ENCODE measurements at regions not wholly inside any gene's neighbourhood (a gene's known extent, or its start where the extent isn't known, plus 50 kb on each side); places are given as distances from the start of the nearest gene placed in this dataset.

DNA sequence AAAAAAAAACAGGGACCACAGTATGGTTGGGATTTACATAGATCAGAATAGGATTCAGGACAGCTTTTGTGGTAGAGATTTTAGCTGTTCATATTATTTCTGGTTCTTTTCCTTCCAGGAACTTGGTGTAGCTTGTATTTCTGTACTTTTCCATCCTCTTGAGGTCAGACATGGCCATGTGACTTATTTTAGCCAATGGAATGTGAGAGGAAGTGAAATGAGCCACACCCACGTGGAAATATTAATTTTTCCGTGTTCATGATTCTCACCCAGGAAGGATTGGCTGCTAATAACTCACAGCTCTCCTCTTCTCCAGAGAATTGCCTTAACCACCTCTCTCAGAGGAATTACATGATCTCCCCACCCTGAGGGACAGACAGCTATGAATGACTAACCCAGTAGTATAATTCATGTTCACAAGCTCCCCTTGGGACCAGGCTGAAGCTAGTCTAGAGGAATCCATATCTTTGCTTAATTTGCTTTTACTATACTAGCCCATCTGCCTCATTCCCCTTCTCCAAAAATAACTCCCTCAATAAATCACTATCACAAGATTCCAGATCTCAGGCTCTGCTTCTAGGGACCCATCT, 340.4 kb downstream of the NUAK1 start:
- ATAC-seq (no peak), DNase-seq (no peak)
- intact Hi-C loops (cut with DNase I, micrococcal nuclease): no loop called here

DNA sequence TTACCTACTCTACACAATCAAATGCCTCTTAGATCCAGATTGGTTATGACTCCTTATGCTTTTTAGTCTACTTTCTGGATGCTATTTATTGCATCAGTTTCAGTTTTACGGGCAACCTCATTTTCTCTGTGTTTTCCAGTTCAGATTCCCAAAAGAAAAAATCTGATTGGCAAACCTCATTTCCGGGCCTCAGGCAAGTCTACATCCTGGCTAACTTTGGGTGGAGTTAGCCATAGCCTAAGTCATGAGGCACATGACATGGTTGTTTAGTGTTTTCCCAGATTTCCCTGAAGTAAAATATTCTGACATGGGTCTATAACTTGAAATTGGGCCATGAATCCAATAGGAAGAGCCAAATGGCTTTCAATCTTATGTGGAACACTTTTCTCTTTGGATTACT, 339.7 kb downstream of the NUAK1 start:
- no peak for ATAC-seq
- no peak for DNase-seq
- intact Hi-C loops (cut with DNase I, micrococcal nuclease): no loop called here

DNA sequence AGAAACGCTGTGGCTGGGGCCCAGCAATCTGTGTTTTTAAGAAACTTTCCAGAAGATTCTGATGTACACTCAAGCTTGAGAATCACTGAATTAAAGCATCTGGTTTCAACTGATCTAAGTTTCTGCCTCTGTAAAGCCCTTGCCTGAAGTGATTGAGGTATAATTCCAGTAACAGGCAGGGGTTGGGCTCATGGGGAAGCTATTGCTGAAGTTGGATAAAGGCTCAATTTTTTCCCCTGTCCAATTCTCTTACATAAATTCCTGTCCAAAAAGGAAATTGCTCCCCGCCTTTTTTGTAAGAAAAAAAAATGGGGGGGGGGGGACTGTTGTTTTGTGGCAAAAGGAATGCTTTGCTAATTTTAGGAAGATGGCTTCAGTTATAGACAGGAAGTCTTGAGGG, 337.4 kb downstream of the NUAK1 start:
- no peak for ATAC-seq

GRCh38 chr12:105803292-105803691, 335.5 kb downstream of the NUAK1 start:
- no peak for DNase-seq
- intact Hi-C loops (cut with DNase I, micrococcal nuclease): no loop called here
- no peak for ATAC-seq

More for the DNA sequence above, 337.4 kb downstream of the NUAK1 start:
- intact Hi-C loops (cut with DNase I, micrococcal nuclease): no loop called here
- DNase-seq: no peak

DNA sequence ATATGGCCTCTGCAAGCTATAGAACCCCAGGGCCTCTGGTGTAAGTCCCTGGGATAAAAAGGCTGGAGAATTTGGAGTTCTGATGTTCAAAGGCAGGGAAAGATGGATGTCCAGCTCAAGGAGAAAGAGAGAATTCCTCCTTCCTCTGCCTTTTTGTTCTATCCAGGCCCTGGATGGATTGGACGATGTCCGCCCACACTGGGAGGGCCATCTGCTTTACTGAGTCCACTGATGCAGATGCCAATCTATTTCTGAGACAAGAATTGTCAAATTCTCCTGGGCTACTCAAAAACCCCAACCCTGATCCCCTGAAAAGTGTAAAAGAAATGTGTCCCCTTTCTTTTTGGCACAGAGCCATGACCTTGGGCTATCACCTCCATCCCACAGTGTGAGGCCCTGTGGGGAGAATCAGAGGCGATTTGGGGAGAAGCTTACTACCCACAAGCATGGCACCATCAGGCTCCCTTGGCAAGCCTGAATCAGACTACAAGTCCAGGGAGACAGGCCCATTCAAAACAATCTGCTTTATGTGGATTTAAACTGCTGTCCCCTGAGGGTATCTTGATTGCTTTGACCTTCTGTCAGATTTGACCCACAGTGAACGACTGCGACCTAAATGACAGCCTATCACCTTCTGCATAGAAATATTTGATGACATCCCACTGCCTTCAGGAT, 334.0 kb downstream of the NUAK1 start:
- no peak for DNase-seq
- no peak for ATAC-seq
- intact Hi-C loops (cut with DNase I, micrococcal nuclease): no loop called here

DNA sequence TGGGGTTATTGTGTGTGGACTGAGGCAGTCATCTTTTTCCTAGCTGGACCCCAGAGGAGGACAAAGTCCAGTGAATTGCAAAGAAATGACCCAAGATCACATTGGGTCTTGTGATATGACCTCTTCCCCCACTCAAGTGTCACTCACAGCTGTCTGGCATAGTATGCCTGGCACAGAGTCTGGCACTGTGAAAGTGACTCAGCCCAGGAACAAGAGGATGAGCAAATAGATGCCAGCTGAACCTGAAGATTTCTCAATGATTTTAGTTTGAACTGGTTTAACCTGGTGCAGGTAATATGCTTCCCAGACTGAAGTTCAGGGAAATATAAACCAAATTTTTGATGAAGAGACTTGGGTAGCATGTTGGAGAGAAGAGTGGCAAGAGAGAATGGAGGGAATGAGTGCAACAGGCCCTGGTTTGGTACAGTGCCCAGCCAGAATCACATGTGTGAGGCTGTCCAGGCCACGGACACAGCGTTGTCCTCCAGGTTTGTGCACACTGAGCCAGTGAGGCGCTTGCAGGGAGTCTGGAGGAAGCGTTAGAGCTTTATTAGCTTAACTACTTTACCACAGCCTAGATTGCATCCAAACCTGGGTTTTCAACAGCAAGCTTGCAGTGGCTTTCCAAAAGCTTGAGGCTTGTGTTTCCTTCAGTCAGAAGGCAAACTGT, 332.9 kb downstream of the NUAK1 start:
- DNase-seq: no peak
- no peak for ATAC-seq
- intact Hi-C loops (cut with DNase I, micrococcal nuclease): no loop called here

DNA sequence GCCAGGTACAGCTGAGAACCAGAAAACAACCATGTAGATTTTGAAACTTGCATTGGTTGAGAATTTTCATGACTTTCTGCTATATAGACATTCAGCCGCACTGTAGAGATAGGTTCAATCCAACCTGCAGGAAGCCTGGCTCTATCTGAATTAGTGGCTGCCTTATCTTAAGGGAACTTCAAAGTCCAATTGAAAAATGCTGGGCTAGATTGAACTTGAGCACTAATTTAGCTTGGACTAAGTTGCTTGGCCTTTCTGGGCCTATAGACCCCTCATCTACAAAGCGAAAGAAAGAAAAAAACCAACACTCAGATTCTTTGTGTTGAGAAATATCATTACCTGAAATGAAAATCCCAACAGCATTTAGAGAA, 332.4 kb downstream of the NUAK1 start:
- no peak for ATAC-seq
- intact Hi-C loops (cut with DNase I, micrococcal nuclease): no loop called here
- no peak for DNase-seq

DNA sequence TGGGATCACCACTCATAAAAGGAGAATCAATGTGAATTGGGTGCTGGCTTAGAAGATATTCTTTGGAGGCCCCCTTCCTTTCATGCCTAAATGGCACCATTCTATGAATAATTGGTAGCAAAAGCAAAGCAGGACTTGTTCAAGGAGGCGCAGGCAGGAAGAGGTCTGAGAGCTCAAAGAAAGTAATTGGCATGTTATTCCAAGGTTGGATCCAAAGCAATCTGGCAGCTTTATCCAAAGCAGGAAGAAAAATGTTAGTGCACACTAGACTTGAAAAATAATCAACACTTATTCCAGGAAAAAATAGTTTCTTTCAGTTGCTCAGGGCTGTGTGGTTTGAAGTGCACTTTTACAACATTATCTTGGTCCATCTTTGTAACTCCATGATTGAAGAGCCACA, 326.4 kb downstream of the NUAK1 start:
- no peak for DNase-seq
- intact Hi-C loops (cut with DNase I, micrococcal nuclease): no loop called here
- no peak for ATAC-seq

DNA sequence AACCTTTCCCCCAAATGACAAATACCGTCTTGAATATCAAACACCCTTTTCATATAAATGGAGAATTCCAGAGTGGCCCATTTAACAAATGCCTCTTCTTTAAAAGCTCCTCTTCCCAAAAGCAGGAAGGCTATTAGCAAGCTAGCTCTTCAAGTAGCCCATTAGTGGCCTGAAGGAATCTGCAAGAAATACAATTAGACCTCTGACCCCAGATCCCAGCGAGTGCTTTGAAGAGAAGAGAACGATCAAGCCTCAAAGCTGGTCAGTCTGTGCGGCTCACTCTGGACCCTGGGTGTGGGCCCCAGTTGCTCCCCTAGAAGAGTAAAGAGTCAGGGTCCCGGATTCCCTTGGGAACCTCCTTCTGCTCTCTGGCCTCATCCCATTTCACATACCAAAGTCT, 325.6 kb downstream of the NUAK1 start:
- no peak for ATAC-seq
- DNase-seq: no peak
- intact Hi-C loops (cut with DNase I, micrococcal nuclease): no loop called here

GRCh38 chr12:105814283-105814682, 324.5 kb downstream of the NUAK1 start:
- ATAC-seq (no peak), DNase-seq (no peak)
- intact Hi-C loops (cut with DNase I, micrococcal nuclease): no loop called here

DNA sequence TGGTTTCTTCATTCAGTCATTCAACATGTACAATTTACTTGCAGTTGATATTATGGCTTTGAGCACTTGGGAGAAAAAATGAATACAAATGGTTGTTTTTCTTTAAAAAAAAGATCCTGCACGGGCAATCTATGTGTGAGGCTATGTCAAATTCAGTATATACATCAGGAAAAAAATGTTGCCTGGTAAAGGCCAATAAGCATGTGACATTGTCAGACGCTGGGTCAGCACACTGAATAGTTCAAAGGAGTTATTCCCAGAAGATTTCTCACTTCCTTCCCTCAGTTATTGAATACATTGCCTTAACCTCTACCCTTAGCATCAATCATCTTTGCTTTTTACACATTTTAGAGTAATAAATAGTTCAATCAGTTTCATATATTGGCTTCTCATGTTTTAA, 319.2 kb downstream of the NUAK1 start:
- intact Hi-C loops (cut with DNase I, micrococcal nuclease): no loop called here
- ATAC-seq (no peak), DNase-seq (no peak)

- intact Hi-C loops (cut with DNase I, micrococcal nuclease): no loop called here
- DNase-seq (no peak), ATAC-seq (no peak)
Measured at GRCh38 chr12:105820429-105821125, 318.2 kb downstream of the NUAK1 start.

DNA sequence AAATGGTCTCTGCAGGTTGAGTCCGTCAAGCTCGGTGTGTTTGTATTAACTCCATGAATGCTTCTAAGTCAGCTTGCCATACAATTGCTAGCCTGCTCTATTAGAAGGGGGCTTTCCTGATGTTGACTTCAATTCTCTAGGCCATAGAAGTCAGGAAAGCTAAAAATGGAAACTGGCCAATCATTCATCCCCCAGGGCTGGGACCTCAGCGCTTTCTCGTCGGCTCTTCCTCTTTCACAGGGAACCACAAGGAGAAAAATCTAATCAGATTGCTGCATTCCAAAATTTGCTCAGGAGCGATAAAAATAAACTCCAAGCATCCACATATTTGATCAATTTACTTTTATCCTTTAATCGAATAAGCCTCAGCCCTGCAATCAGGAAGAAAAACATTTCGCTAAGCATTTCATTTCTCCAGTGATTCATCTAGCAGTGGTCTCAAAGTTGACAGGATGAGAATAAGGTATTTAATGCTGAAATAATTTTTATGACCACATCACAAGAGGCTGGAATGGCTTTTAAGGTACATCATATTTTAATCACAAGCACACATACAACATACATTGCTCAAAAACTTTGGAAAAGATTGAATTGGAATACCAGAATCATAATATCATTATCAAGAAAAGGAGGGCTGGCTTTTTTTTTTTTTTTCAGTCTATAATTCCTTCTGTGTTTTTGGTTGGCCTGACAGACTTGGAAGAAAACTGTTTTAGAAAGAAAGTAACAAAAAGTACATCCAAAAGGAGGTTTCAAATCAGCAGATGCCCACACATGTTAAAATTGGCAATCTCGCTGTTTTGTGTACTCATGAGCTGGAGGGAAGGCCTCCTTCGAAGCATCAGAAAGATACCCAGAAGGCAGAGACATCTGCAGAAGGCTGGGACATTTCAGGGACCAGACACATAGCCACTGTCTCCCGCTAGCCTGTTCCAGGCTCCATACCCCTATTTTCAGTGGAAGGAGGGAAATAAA, 316.3 kb downstream of the NUAK1 start:
- intact Hi-C loops (cut with DNase I, micrococcal nuclease): no loop called here
- no peak for DNase-seq
- no peak for ATAC-seq

DNA sequence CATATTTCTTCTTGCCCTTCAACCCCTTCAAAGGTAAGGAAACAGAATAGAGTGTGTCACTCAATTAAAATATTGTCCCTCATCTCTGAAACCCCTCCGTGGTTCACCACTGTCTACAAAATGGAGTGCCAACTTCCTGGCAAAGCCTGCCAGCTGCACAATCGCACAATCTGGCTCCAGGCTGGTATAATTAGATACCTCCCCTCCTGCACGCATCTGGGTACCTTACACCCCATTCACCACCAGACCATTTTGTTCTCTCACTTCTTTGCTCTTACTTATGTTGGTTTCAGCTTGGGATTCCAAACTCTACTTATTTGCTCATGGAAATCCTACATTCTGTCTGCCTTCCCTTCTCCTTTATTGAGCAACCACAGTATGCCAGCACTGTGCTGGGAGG, 314.9 kb downstream of the NUAK1 start:
- ATAC-seq (no peak), DNase-seq (no peak)
- intact Hi-C loops (cut with DNase I, micrococcal nuclease): no loop called here

- no peak for ATAC-seq
- no peak for DNase-seq
- intact Hi-C loops (cut with DNase I, micrococcal nuclease): no loop called here
Measured at GRCh38 chr12:105825141-105825540, 313.6 kb downstream of the NUAK1 start.

GRCh38 chr12:105831372-105831771, 307.4 kb downstream of the NUAK1 start:
- intact Hi-C loops (cut with DNase I, micrococcal nuclease): no loop called here

GRCh38 chr12:105832021-105832420, 306.7 kb downstream of the NUAK1 start:
- DNase-seq: no peak
- no peak for ATAC-seq
- intact Hi-C loops (cut with DNase I, micrococcal nuclease): no loop called here

More at GRCh38 chr12:105831372-105831771, 307.4 kb downstream of the NUAK1 start:
- ATAC-seq (no peak), DNase-seq (no peak)

DNA sequence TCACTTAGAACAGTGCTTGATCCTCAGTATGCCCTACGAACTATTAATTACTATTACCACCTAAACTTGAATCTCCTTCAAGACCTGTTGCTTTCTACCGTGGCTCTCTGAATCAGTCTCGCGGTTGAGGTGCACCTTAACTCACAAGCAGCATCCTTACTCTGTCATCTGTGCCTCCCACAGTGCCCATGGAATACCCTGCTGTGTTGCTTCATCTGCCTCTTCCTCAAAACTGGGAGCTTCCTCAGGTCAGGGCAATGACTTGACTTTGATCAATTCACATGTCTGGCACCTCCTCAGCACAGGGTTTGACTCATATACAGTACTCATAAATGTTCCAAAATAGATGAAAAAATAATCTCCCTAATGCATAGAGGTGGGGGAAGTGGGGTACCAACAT, 305.9 kb downstream of the NUAK1 start:
- ATAC-seq (no peak), DNase-seq (no peak)
- intact Hi-C loops (cut with DNase I, micrococcal nuclease): no loop called here

DNA sequence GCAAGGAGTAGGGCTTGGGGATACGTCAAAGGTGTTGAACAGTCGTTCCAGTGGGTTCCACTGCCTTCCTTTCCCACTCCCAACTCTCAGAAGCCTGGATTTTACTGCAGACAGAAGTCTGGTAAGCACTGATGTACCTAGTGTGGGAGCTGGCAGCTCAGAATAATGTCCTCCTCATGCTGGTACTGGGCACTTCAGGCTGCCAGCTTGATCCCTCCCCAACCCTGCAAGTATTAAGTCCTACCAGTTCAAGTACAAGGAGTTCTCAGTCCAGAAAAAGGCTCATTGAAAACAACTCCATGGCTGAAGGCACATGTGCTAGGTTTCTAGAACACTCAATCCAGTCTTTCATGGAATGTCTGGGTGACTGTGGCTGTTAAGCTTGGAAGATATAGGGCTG, 304.3 kb downstream of the NUAK1 start:
- ATAC-seq (no peak), DNase-seq (no peak)
- intact Hi-C loops (cut with DNase I, micrococcal nuclease): no loop called here

Measured in left colon (tissue), 2 donors.